ENCODE measurements at regions not wholly inside any gene's neighbourhood (a gene's known extent, or its start where the extent isn't known, plus 50 kb on each side); places are given as distances from the start of the nearest gene placed in this dataset.

DNA sequence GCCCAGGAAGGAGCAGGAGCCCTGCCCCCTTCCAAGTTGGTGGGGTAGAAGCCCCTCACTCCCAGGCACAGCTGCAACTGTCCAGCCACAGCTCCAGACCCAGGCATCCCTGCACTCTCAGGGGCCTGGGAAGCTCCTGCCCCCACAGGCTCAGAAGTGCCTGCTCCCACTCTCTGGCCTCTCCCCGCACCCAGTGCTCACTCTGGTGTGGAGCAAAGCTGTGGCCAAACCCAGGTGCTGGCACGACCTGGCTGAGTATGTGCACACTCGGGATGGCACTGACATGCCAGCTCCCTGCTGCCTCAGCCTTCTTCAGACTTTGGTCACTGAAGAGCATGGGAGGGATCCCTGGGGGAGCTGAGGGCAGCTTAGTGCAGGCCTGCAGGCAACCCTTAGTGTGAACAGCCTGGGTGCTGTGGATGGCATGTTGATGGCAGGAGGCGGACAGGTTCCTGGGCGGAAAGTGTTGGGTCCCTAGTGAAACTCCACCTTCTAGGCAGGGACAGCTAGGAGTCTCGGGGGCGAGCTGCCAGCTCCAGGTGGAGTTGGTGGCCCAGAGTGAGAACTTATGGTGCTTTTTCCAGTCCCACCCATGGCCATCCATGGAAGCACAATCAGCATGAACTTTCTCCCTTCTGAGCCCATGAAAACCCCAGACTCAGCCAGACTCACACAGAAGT is 489.2 kb upstream of the ROBO2 start:
- TF ChIP-seq, protein P1, sequence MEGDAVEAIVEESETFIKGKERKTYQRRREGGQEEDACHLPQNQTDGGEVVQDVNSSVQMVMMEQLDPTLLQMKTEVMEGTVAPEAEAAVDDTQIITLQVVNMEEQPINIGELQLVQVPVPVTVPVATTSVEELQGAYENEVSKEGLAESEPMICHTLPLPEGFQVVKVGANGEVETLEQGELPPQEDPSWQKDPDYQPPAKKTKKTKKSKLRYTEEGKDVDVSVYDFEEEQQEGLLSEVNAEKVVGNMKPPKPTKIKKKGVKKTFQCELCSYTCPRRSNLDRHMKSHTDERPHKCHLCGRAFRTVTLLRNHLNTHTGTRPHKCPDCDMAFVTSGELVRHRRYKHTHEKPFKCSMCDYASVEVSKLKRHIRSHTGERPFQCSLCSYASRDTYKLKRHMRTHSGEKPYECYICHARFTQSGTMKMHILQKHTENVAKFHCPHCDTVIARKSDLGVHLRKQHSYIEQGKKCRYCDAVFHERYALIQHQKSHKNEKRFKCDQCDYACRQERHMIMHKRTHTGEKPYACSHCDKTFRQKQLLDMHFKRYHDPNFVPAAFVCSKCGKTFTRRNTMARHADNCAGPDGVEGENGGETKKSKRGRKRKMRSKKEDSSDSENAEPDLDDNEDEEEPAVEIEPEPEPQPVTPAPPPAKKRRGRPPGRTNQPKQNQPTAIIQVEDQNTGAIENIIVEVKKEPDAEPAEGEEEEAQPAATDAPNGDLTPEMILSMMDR (IDR thresholded peaks at IDR 0.05) = no peak
- TF ChIP-seq POLR2A (IDR thresholded peaks at IDR 0.05) = no peak

Measured in lower leg skin (tissue), 3 donors.